ENCODE measurements at regions not wholly inside any gene's neighbourhood (a gene's known extent, or its start where the extent isn't known, plus 50 kb on each side); places are given as distances from the start of the nearest gene placed in this dataset.

GRCh38 chr12:91511795-91512420, 329.3 kb upstream of the DCN start:
- DNase-seq (no peak), ATAC-seq (ENCODE audit: insufficient read depth, low read depth) (no peak)
- Histone ChIP-seq H3K4me2 (ENCODE audit: insufficient read depth, low read length) (no peak overlapping the region), H3K27me3 (ENCODE audit: insufficient read depth, low read length, poor library complexity) (no peaks in the 10 kb centered on the region), H3K4me1 (ENCODE audit: insufficient read depth, low read length) (no peaks in the 10 kb centered on the region), H3K9me3 (ENCODE audit: insufficient read depth, low read length, severe bottlenecking) (no peaks in the 10 kb centered on the region), H3K4me3 (ENCODE audit: low read depth in 1 of 2, low read length in 2 of 2) (no peak overlapping the region), H4K20me1 (ENCODE audit: insufficient read depth, low read length) (no peaks in the 10 kb centered on the region), H3K36me3 (ENCODE audit: insufficient read depth, low read length) (no peaks in the 10 kb centered on the region), H3K79me2 (ENCODE audit: insufficient read depth, low read length) (no peaks in the 10 kb centered on the region), H3K9ac (ENCODE audit: low read depth, low read length) (no peak overlapping the region), H3K27ac (ENCODE audit: low read length) (no peak overlapping the region), H2AFZ (ENCODE audit: low read depth, low read length) (no peak overlapping the region)
- TF ChIP-seq, protein P1, sequence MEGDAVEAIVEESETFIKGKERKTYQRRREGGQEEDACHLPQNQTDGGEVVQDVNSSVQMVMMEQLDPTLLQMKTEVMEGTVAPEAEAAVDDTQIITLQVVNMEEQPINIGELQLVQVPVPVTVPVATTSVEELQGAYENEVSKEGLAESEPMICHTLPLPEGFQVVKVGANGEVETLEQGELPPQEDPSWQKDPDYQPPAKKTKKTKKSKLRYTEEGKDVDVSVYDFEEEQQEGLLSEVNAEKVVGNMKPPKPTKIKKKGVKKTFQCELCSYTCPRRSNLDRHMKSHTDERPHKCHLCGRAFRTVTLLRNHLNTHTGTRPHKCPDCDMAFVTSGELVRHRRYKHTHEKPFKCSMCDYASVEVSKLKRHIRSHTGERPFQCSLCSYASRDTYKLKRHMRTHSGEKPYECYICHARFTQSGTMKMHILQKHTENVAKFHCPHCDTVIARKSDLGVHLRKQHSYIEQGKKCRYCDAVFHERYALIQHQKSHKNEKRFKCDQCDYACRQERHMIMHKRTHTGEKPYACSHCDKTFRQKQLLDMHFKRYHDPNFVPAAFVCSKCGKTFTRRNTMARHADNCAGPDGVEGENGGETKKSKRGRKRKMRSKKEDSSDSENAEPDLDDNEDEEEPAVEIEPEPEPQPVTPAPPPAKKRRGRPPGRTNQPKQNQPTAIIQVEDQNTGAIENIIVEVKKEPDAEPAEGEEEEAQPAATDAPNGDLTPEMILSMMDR (IDR thresholded peaks at IDR 0.05; ENCODE audit: borderline replicate concordance, extremely low read depth, low read length, poor library complexity, severe bottlenecking) = no peak
- TF ChIP-seq EZH2 (IDR thresholded peaks at IDR 0.05; ENCODE audit: borderline replicate concordance, low read depth, low read length, severe bottlenecking) = no peak

DNA sequence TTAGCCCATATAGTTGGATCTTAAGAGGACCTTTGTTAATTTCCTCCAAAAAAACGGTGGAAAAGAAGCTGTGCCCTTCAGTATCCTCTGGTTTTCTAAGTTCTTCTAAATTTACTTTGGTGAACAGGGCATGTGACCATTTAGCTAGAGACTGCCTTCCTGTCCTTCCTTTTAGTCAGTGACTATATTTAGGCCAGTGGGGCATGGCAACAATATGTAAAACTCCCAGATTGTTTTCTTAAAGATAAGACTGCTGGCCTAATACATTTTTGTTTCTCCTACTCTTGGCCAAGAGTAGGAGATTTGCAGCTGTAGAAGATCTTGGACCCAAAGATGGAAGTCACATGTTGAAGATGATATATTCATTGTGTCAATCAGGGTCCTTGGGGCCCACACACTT, 325.1 kb upstream of the DCN start:
- Histone ChIP-seq H3K27ac (ENCODE audit: low read length) (no peak overlapping the region), H3K79me2 (ENCODE audit: insufficient read depth, low read length) (no peaks in the 10 kb centered on the region), H3K36me3 (ENCODE audit: insufficient read depth, low read length) (no peaks in the 10 kb centered on the region), H4K20me1 (ENCODE audit: insufficient read depth, low read length) (no peaks in the 10 kb centered on the region), H3K27me3 (ENCODE audit: insufficient read depth, low read length, poor library complexity) (no peaks in the 10 kb centered on the region), H2AFZ (ENCODE audit: low read depth, low read length) (no peak overlapping the region), H3K4me3 (ENCODE audit: low read depth in 1 of 2, low read length in 2 of 2) (no peak overlapping the region), H3K9me3 (ENCODE audit: insufficient read depth, low read length, severe bottlenecking) (no peaks in the 10 kb centered on the region), H3K9ac (ENCODE audit: low read depth, low read length) (no peak overlapping the region), H3K4me1 (ENCODE audit: insufficient read depth, low read length) (no peaks in the 10 kb centered on the region), H3K4me2 (ENCODE audit: insufficient read depth, low read length) (no peak overlapping the region)
- no peak for ATAC-seq (ENCODE audit: insufficient read depth, low read depth)
- TF ChIP-seq, protein P1 (IDR thresholded peaks at IDR 0.05; ENCODE audit: borderline replicate concordance, extremely low read depth, low read length, poor library complexity, severe bottlenecking) = no peak
- DNase-seq = no peak

- Histone ChIP-seq H3K79me2 (ENCODE audit: insufficient read depth, low read length) (no peaks in the 10 kb centered on the region), H3K9ac (ENCODE audit: low read depth, low read length) (no peak overlapping the region), H3K27me3 (ENCODE audit: insufficient read depth, low read length, poor library complexity) (no peaks in the 10 kb centered on the region), H3K4me2 (ENCODE audit: insufficient read depth, low read length) (no peak overlapping the region), H3K27ac (ENCODE audit: low read length) (no peak overlapping the region), H3K4me3 (ENCODE audit: low read depth in 1 of 2, low read length in 2 of 2) (no peak overlapping the region), H3K9me3 (ENCODE audit: insufficient read depth, low read length, severe bottlenecking) (no peaks in the 10 kb centered on the region), H3K4me1 (ENCODE audit: insufficient read depth, low read length) (no peaks in the 10 kb centered on the region), H3K36me3 (ENCODE audit: insufficient read depth, low read length) (no peaks in the 10 kb centered on the region), H2AFZ (ENCODE audit: low read depth, low read length) (no peak overlapping the region), H4K20me1 (ENCODE audit: insufficient read depth, low read length) (no peaks in the 10 kb centered on the region)
- ATAC-seq (ENCODE audit: insufficient read depth, low read depth) (no peak), DNase-seq (no peak)
- TF ChIP-seq, protein P1 (IDR thresholded peaks at IDR 0.05; ENCODE audit: borderline replicate concordance, extremely low read depth, low read length, poor library complexity, severe bottlenecking) = no peak
- TF ChIP-seq EZH2 (IDR thresholded peaks at IDR 0.05; ENCODE audit: borderline replicate concordance, low read depth, low read length, severe bottlenecking) = no peak
Observed at GRCh38 chr12:91506452-91506851, 323.8 kb upstream of the DCN start.

- Histone ChIP-seq H3K36me3 (ENCODE audit: insufficient read depth, low read length) (no peaks in the 10 kb centered on the region), H4K20me1 (ENCODE audit: insufficient read depth, low read length) (no peaks in the 10 kb centered on the region), H3K4me2 (ENCODE audit: insufficient read depth, low read length) (no peak overlapping the region), H3K4me1 (ENCODE audit: insufficient read depth, low read length) (no peaks in the 10 kb centered on the region), H3K4me3 (ENCODE audit: low read depth in 1 of 2, low read length in 2 of 2) (no peak overlapping the region), H3K27me3 (ENCODE audit: insufficient read depth, low read length, poor library complexity) (no peaks in the 10 kb centered on the region), H3K79me2 (ENCODE audit: insufficient read depth, low read length) (no peaks in the 10 kb centered on the region), H2AFZ (ENCODE audit: low read depth, low read length) (no peak overlapping the region), H3K9me3 (ENCODE audit: insufficient read depth, low read length, severe bottlenecking) (no peaks in the 10 kb centered on the region), H3K9ac (ENCODE audit: low read depth, low read length) (no peak overlapping the region), H3K27ac (ENCODE audit: low read length) (no peak overlapping the region)
- ATAC-seq (ENCODE audit: insufficient read depth, low read depth) (no peak), DNase-seq (no peak)
- TF ChIP-seq, protein P1 (IDR thresholded peaks at IDR 0.05; ENCODE audit: borderline replicate concordance, extremely low read depth, low read length, poor library complexity, severe bottlenecking) = no peak
- TF ChIP-seq EZH2 (IDR thresholded peaks at IDR 0.05; ENCODE audit: borderline replicate concordance, low read depth, low read length, severe bottlenecking) = no peak
Observed at GRCh38 chr12:91505006-91505405, 322.4 kb upstream of the DCN start.
